Sigmoid colon (tissue), 6 donors: ENCODE measurements at regions not wholly inside any gene's neighbourhood (a gene's known extent, or its start where the extent isn't known, plus 50 kb on each side); places are given as distances from the start of the nearest gene placed in this dataset.

ENCODE experiments used
- DNase-seq: peaks from one replicate; pipeline ENCODE4 v3.0.0-alpha.2; 2019
- H3K27ac ChIP-seq, 4 donors: fragments of 200-600 bp; sonication (generic); one replicate each; pipeline ENCODE4 v1.5.1; 2016 to 2019; ENCODE audit warnings: mild to moderate bottlenecking in 1 of 4
- H3K27me3 ChIP-seq, 3 donors: fragments of 200-600 bp; sonication (generic); one replicate each; pipeline ENCODE4 v1.5.1; 2019; ENCODE audit warnings: mild to moderate bottlenecking in 1 of 3
- H3K36me3 ChIP-seq, 4 donors: fragments of 200-600 bp; sonication (generic); one replicate each; pipeline ENCODE4 v1.5.1; 2016 to 2019
- H3K4me1 ChIP-seq, 4 donors: fragments of 200-600 bp; sonication (generic); one replicate each; pipeline ENCODE4 v1.5.1; 2017 to 2019
- H3K4me3 ChIP-seq, 4 donors: fragments of 200-600 bp; sonication (generic); one replicate each; pipeline ENCODE4 v1.5.1; 2017 to 2019; ENCODE audit warnings: mild to moderate bottlenecking in 2 of 4, moderate library complexity in 1 of 4
- H3K9me3 ChIP-seq, 4 donors: fragments of 200-600 bp in 3 of 4; sonication (generic) in 3 of 4; one replicate each; pipeline versions ENCODE4 v1.5.1 to v1.6.1; 2013 to 2019
- EP300 ChIP-seq, 4 donors: sonication (generic); formaldehyde crosslinking; IDR thresholded peaks; one replicate each; pipeline ENCODE4 v1.6.1; 2017; ENCODE audit warnings: antibody characterized with exemption in 4 of 4
- POLR2A ChIP-seq, 2 donors: fragments of 450-650 bp; IDR thresholded peaks; one replicate each; pipeline ENCODE4 v1.6.1; 2016; ENCODE audit warnings: antibody characterized with exemption in 2 of 2, mild to moderate bottlenecking in 2 of 2, moderate library complexity in 2 of 2
- POLR2AphosphoS5 ChIP-seq, 4 donors: sonication (generic); formaldehyde crosslinking; IDR thresholded peaks; one replicate each; pipeline ENCODE4 v1.6.1; 2017; ENCODE audit warnings: antibody characterized with exemption in 4 of 4
- whole genome bisulfite sequencing, 2 donors: extraction: QIAGEN DNeasy Blood & Tissue Kit; methylation state at CpG; one replicate each; pipeline ENCODE4 v1.1.7; 2013; 5-methylcytosine and 5-hydroxymethylcytosine counted together
- intact Hi-C: fragments of 100-400 bp; cut with DNase I; formaldehyde crosslinking; loops from one replicate; pipeline ENCODE4 v1.15.1; 2023
- TF ChIP-seq, protein P1 (sequence below), 4 experiments: fragments of 450-650 bp in 3 of 4; fragments of 200-600 bp in 1 of 4; IDR thresholded peaks; one replicate each; pipeline ENCODE4 v1.5.1; 2016 to 2019; ENCODE audit warnings: antibody characterized with exemption in 4 of 4, mild to moderate bottlenecking in 3 of 4, moderate library complexity in 2 of 4
- donor health status: healthy with polysubstance abuse.
- donor health status: healthy.

DNA sequence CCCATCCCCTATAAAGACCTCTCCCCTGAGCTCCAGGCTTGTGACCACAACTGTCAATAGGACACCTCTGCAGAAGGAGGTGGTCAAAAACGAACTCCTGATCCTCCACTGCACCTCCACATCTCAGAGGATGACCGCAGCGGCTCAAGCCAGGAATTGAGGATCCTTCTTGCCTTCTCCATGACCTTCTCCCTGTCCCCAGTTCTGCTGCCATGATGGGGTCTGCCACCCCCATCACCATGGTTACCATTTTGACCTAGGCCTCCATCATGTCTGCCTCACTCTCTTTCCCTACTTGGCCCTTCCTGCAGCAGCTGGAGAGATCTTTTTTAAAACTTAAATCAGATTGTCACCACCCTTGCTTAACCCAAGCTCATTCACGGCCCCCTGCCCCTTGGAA lies 81.3 kb upstream of the LINGO1 start:
- no peaks in the 10 kb centered on the region for H3K9me3 ChIP-seq
- 59 to 66% methylated on average over 4 of the region's 4 CpGs for WGBS, 2 donors
- intact Hi-C loops, result loop anchor here (10.0 kb wide), 1 partner anchor 61 kb away; no protein-coding TSS in a partner anchor

DNA sequence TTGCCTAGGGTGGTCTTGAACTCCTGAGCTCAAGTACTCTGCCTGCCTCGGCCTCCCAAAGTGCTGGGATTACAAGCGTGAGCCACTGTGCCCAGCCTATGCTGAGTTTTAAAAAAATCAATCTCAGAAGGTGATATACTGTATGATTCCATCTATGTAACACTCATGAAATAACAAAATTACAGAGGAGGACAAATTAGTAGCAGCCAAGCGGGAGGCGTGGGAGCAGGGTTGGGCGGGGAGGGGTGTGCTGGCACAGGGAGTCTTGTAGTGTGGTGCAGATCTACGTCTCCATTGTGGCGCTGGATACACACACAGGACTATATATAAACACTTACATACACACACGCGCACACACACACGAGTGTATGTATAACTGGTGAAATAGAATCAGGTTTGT lies 80.6 kb upstream of the LINGO1 start:
- intact Hi-C loops, result loop anchor here (10.0 kb wide), 1 partner anchor 62 kb away; no protein-coding TSS in a partner anchor

More for the DNA sequence above, 81.3 kb upstream of the LINGO1 start:
- H3K4me1 ChIP-seq, result peaks cover 0 to 11% (median 5%) of the 10 kb centered on the region in 4 donors
- no peak overlapping the region for H3K4me3 ChIP-seq
- no peak for TF ChIP-seq EP300 (IDR thresholded peaks at IDR 0.05)
- TF ChIP-seq POLR2AphosphoS5 (IDR thresholded peaks at IDR 0.05), result no peak
- no peaks in the 10 kb centered on the region for H3K36me3 ChIP-seq
- no peak for DNase-seq
- H3K27ac ChIP-seq, result no peak overlapping the region
- H3K27me3 ChIP-seq, result peaks cover 0 to 14% (median 0%) of the 10 kb centered on the region in 3 donors

DNA sequence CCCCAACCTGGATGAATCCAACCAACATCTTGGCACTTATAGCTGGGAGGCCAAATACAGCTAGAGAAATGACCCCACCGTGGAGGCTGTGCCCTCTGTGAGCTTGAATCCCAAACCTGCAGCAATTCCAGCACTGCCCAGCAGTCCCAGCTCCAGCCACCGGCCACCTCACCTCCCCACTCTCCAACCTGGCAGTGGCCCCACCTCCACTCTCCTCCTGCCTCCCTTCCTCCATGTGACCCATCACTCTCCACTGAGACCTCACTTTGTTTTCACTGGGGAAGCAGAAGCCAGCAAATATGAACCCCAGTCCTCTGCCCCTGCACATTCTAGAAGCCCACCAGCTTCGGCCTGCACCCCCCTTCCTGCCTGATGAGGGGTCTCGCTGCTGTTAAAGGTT lies 79.7 kb upstream of the LINGO1 start:
- WGBS, 2 donors, result 39 to 49% methylated on average over 4 of the region's 4 CpGs
- TF ChIP-seq POLR2AphosphoS5 (IDR thresholded peaks at IDR 0.05) (no peak), EP300 (IDR thresholded peaks at IDR 0.05) (no peak), POLR2A (IDR thresholded peaks at IDR 0.05) (no peak)
- TF ChIP-seq, protein P1, sequence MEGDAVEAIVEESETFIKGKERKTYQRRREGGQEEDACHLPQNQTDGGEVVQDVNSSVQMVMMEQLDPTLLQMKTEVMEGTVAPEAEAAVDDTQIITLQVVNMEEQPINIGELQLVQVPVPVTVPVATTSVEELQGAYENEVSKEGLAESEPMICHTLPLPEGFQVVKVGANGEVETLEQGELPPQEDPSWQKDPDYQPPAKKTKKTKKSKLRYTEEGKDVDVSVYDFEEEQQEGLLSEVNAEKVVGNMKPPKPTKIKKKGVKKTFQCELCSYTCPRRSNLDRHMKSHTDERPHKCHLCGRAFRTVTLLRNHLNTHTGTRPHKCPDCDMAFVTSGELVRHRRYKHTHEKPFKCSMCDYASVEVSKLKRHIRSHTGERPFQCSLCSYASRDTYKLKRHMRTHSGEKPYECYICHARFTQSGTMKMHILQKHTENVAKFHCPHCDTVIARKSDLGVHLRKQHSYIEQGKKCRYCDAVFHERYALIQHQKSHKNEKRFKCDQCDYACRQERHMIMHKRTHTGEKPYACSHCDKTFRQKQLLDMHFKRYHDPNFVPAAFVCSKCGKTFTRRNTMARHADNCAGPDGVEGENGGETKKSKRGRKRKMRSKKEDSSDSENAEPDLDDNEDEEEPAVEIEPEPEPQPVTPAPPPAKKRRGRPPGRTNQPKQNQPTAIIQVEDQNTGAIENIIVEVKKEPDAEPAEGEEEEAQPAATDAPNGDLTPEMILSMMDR (IDR thresholded peaks at IDR 0.05), result no peak
- H3K36me3 ChIP-seq, result no peaks in the 10 kb centered on the region

More for the DNA sequence above, 80.6 kb upstream of the LINGO1 start:
- 82 to 92% methylated on average over 10 of the region's 10 CpGs for WGBS, 2 donors
- TF ChIP-seq POLR2AphosphoS5 (IDR thresholded peaks at IDR 0.05), result no peak
- TF ChIP-seq, protein P1 (IDR thresholded peaks at IDR 0.05), result no peak
- H3K36me3 ChIP-seq, result no peaks in the 10 kb centered on the region
- DNase-seq, result no peak
- no peak overlapping the region for H3K4me3 ChIP-seq
- H3K27ac ChIP-seq, result no peak overlapping the region
- no peaks in the 10 kb centered on the region for H3K9me3 ChIP-seq
- peaks cover 0 to 11% (median 5%) of the 10 kb centered on the region in 4 donors for H3K4me1 ChIP-seq
- peaks cover 0 to 14% (median 0%) of the 10 kb centered on the region in 3 donors for H3K27me3 ChIP-seq

DNA sequence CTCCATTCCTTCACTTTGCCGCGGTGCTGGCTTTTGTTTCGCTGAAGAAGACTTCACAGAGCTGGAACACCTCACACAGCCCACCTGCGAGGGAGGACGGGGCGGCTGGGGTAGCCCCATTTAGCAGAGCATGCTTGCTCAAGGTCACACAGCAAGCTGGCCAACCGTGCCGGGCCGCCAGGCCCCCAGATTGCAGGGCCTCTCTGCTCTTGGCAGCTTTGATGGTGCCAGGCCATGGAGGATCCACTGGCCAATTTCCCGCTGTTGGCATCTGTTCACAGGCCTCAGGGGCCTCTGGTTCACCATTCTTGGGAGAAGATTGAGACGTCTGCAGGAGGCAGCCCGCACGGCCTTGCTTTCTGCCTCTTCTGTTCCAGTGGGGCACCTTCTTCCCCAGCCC lies 77.9 kb upstream of the LINGO1 start:
- H3K27ac ChIP-seq, result no peak overlapping the region
- H3K36me3 ChIP-seq, result no peaks in the 10 kb centered on the region
- no peak overlapping the region for H3K4me3 ChIP-seq
- peaks cover 0 to 14% (median 0%) of the 10 kb centered on the region in 3 donors for H3K27me3 ChIP-seq
- H3K4me1 ChIP-seq, result no peaks in the 10 kb centered on the region
- WGBS, 2 donors, result 88% methylated on average over 13 of the region's 13 CpGs
- TF ChIP-seq EP300 (IDR thresholded peaks at IDR 0.05) (no peak), POLR2A (IDR thresholded peaks at IDR 0.05) (no peak), POLR2AphosphoS5 (IDR thresholded peaks at IDR 0.05) (no peak)
- TF ChIP-seq, protein P1 (IDR thresholded peaks at IDR 0.05), result no peak
- DNase-seq, result no peak
- no peaks in the 10 kb centered on the region for H3K9me3 ChIP-seq
- intact Hi-C loops, result loop anchor here (10.0 kb wide), 1 partner anchor 64 kb away; no protein-coding TSS in a partner anchor

More for the DNA sequence above, 79.7 kb upstream of the LINGO1 start:
- peaks cover 0 to 14% (median 0%) of the 10 kb centered on the region in 3 donors for H3K27me3 ChIP-seq
- intact Hi-C loops, result loop anchor here (10.0 kb wide), 1 partner anchor 62 kb away; no protein-coding TSS in a partner anchor
- no peak overlapping the region for H3K4me3 ChIP-seq
- H3K9me3 ChIP-seq, result no peaks in the 10 kb centered on the region
- H3K4me1 ChIP-seq, result peaks cover 0 to 8% (median 4%) of the 10 kb centered on the region in 4 donors
- no peak overlapping the region for H3K27ac ChIP-seq
- DNase-seq, result no peak

DNA sequence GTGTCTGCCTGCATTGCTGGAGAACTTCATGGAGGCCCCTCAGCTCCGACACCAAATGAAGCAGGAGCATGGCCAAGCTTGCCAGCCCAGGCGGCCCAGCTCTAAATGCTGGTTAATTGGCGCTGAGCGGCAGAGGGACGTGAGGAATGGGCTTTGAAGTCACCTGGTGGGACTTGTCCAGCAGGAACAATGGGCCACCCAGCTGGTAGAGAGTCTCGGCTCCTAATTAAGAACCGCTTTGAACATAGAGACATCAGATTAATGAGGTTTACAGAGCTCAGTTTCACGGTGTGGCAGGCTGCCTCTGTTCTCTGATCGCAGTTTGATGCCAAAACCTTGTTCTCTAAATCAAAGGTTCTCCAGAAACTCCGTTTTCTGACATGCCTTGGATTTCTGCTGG lies 77.5 kb upstream of the LINGO1 start:
- Histone ChIP-seq H3K4me1 (no peaks in the 10 kb centered on the region), H3K9me3 (no peaks in the 10 kb centered on the region), H3K27me3 (peaks cover 0 to 10% (median 0%) of the 10 kb centered on the region in 3 donors), H3K27ac (no peak overlapping the region), H3K36me3 (no peaks in the 10 kb centered on the region), H3K4me3 (no peak overlapping the region)
- no peak for DNase-seq
- no peak for TF ChIP-seq POLR2A (IDR thresholded peaks at IDR 0.05)
- TF ChIP-seq, protein P1 (IDR thresholded peaks at IDR 0.05), result no peak
- no peak for TF ChIP-seq EP300 (IDR thresholded peaks at IDR 0.05)
- no peak for TF ChIP-seq POLR2AphosphoS5 (IDR thresholded peaks at IDR 0.05)
- WGBS, 2 donors, result 73 to 78% methylated on average over 10 of the region's 10 CpGs
- intact Hi-C loops, result loop anchor here (10.0 kb wide), 1 partner anchor 65 kb away; no protein-coding TSS in a partner anchor
